ENCODE measurements at regions not wholly inside any gene's neighbourhood (a gene's known extent, or its start where the extent isn't known, plus 50 kb on each side); places are given as distances from the start of the nearest gene placed in this dataset.

GRCh38 chr12:59517522-59517921, 78.3 kb upstream of the SLC16A7 start:
- no peak for TF ChIP-seq CTCF (IDR thresholded peaks at IDR 0.05; ENCODE audit: insufficient read depth, low read depth, low read length, missing control alignments)
- DNase-seq (ENCODE audit: low read depth), result no peak
- H3K4me3 ChIP-seq (ENCODE audit: low read depth, low read length), result no peak overlapping the region

GRCh38 chr12:59500915-59501314, 94.9 kb upstream of the SLC16A7 start:
- H3K4me3 ChIP-seq (ENCODE audit: low read depth, low read length), result no peak overlapping the region
- TF ChIP-seq CTCF (IDR thresholded peaks at IDR 0.05; ENCODE audit: insufficient read depth, low read depth, low read length, missing control alignments), result no peak
- no peak for DNase-seq (ENCODE audit: low read depth)

- no peak overlapping the region for H3K4me3 ChIP-seq (ENCODE audit: low read depth, low read length)
- DNase-seq (ENCODE audit: low read depth), result no peak
- TF ChIP-seq CTCF (IDR thresholded peaks at IDR 0.05; ENCODE audit: insufficient read depth, low read depth, low read length, missing control alignments), result no peak
These were observed 95.5 kb upstream of the SLC16A7 start for GRCh38 chr12:59500335-59500734.

GRCh38 chr12:59499774-59500173, 96.1 kb upstream of the SLC16A7 start:
- peak; percentile 45 for DNase-seq (ENCODE audit: low read depth)
- TF ChIP-seq CTCF (IDR thresholded peaks at IDR 0.05; ENCODE audit: insufficient read depth, low read depth, low read length, missing control alignments), result no peak

GRCh38 chr12:59494617-59495016, 101.2 kb upstream of the SLC16A7 start:
- no peak for TF ChIP-seq CTCF (IDR thresholded peaks at IDR 0.05; ENCODE audit: insufficient read depth, low read depth, low read length, missing control alignments)
- no peak for DNase-seq (ENCODE audit: low read depth)
- H3K4me3 ChIP-seq (ENCODE audit: low read depth, low read length), result no peak overlapping the region

More at GRCh38 chr12:59499774-59500173, 96.1 kb upstream of the SLC16A7 start:
- H3K4me3 ChIP-seq (ENCODE audit: low read depth, low read length), result no peak overlapping the region

GRCh38 chr12:59491877-59492276, 104.0 kb upstream of the SLC16A7 start:
- no peak overlapping the region for H3K4me3 ChIP-seq (ENCODE audit: low read depth, low read length)
- no peak for TF ChIP-seq CTCF (IDR thresholded peaks at IDR 0.05; ENCODE audit: insufficient read depth, low read depth, low read length, missing control alignments)
- no peak for DNase-seq (ENCODE audit: low read depth)

GRCh38 chr12:59486827-59487226, 109.0 kb upstream of the SLC16A7 start:
- TF ChIP-seq CTCF (IDR thresholded peaks at IDR 0.05; ENCODE audit: insufficient read depth, low read depth, low read length, missing control alignments), result no peak
- no peak for DNase-seq (ENCODE audit: low read depth)

More at GRCh38 chr12:59486827-59487226, 109.0 kb upstream of the SLC16A7 start:
- no peak overlapping the region for H3K4me3 ChIP-seq (ENCODE audit: low read depth, low read length)

Measured in GM12865 (cell line).